Muscle of arm (tissue), 1 donor: ENCODE measurements at regions not wholly inside any gene's neighbourhood (a gene's known extent, or its start where the extent isn't known, plus 50 kb on each side); places are given as distances from the start of the nearest gene placed in this dataset.

Experiments used
- DNase-seq: peaks from one replicate; pipeline ENCODE4 v3.0.0-alpha.2; 2013

DNA sequence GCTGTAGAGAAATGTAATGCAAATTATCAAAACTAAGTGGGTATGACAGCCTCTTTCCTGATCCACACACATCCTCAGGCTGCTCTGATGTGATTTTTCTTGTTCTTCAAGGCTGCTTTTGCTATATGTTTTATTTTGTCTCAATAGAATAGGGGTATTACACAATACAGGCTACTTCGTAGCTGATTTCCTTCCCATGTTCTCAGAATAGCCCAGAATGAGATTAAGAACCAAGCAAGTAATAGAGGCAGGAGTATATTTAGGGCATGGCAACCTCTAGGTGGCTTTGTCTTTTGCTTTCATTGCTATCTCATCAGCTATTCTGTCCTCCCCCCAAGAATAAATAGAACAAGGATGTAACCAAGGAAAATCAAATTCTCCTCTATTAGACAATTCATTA, 241.8 kb downstream of the ALDH8A1 start:
- no peak for DNase-seq

DNA sequence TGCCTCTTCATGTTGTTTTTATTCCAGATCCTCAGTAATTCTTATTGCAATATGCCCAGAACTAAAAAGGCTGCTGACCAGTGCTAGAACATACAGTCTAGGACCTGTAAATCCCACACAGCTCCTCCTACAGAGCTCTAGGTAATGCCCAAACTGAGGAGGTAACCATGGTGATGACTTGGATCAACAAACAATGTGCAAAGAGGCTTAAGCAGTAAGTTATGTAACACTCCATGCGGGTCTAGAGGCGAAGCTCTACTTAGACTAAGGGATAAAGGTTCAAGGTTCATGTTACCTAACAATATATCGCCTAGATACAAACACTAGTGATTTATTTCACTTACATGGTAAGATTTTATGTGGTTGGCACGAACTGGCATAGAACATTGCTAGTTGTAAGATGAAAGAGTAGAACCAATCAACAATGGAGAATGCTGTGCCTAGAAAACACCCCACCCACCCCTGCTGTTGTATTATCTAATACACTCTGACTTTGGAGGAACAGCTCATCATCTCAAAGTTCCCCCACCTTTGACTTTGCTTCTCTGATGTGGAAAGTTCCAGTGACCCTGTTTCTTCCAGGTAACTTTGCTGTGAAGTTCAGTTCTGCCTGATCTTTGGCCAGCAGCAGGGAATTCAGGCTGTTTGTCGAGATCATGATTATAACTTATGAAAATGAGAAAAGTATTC, 242.4 kb downstream of the ALDH8A1 start:
- no peak for DNase-seq

- no peak for DNase-seq
Measured at GRCh38 chr6:134706806-134707205, 243.1 kb downstream of the ALDH8A1 start.

GRCh38 chr6:134706153-134706552, 243.7 kb downstream of the ALDH8A1 start:
- DNase-seq = no peak

- DNase-seq = no peak
Measured at GRCh38 chr6:134703206-134703605, 246.7 kb downstream of the ALDH8A1 start.

GRCh38 chr6:134702279-134702678, 247.6 kb downstream of the ALDH8A1 start:
- DNase-seq = no peak

GRCh38 chr6:134701301-134701700, 248.6 kb downstream of the ALDH8A1 start:
- DNase-seq = no peak

- no peak for DNase-seq
Measured at GRCh38 chr6:134698228-134698627, 251.7 kb downstream of the ALDH8A1 start.

GRCh38 chr6:134692008-134692407, 257.9 kb downstream of the ALDH8A1 start:
- DNase-seq = no peak

DNA sequence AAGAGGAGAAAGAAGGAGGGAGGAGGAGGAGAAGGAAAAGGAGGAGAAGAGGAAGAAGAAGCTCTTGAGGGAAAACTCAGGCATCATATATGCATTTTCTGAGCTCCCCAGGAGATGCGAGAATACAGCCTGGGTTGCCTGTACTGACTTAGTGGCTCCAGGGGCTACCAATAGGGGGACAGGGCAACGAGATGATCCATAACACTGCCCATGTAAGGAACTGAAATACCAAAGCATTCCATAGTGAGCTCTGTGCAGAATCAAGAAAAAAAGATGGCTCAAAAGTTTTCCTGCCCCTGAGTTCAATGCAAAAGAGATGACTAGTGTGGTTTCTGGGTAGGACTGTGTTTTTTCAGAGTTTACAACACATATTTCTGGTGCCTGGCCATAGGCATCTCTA, 258.7 kb downstream of the ALDH8A1 start:
- no peak for DNase-seq

GRCh38 chr6:134690048-134690447, 259.9 kb downstream of the ALDH8A1 start:
- DNase-seq = no peak

DNA sequence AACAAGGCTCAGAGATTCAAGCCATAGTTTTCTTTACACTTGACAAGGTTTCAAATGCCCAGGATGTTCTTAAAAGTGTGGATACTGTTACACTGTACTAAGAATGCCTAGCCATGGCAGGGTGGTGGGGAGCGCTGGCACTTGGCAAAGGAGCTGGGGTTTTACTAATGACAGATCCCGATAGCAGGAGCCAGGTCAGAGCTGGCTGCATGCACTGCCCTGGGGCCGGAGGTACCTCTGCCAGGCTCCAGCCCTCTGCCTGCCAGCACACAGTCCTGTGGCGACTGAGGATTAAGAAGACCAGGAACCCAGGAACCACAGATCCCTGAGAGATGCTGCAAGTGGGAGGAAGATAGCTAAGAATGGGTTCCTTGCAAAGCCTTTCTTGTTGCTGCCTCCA, 260.3 kb downstream of the ALDH8A1 start:
- no peak for DNase-seq

DNA sequence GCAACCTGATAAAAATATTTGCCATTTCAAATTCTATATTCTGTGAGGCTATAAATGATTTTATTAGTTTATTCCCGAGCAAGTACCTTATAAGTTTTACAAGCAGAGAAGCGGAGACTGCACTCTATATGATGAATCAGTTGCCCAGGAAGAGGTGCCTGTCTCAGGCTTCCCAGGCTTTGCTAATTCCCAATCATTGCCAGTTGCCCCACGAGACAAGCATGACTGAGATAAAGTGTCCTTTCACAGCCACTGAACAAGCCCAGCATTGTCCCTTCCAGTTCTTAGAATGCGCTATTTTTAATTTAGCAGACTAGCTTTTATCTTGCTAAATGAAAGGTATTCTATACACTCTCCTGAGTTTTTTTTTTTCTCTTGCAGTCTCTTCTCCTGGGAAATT, 260.7 kb downstream of the ALDH8A1 start:
- DNase-seq = no peak

DNA sequence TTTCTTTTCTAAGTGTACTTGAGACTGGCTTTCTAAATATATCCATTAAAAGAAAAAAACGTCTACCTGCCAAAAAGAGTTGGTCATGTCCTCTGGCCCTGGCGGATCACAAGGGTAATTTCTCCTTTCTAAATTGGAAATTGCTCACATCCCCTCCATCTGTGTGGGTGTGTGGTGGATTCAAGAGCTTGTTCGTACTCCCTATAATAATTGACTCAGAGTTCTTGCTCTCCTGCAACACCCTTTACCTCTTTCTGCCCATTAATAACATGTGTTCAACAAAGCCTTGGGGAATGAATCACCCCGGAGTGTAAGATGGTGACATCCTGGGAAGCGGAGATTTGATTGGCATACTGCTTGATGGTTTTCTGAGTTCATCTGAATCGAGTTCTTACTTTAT, 263.8 kb downstream of the ALDH8A1 start:
- no peak for DNase-seq

- DNase-seq = no peak
Measured at GRCh38 chr6:134684423-134684795, 265.5 kb downstream of the ALDH8A1 start.

DNA sequence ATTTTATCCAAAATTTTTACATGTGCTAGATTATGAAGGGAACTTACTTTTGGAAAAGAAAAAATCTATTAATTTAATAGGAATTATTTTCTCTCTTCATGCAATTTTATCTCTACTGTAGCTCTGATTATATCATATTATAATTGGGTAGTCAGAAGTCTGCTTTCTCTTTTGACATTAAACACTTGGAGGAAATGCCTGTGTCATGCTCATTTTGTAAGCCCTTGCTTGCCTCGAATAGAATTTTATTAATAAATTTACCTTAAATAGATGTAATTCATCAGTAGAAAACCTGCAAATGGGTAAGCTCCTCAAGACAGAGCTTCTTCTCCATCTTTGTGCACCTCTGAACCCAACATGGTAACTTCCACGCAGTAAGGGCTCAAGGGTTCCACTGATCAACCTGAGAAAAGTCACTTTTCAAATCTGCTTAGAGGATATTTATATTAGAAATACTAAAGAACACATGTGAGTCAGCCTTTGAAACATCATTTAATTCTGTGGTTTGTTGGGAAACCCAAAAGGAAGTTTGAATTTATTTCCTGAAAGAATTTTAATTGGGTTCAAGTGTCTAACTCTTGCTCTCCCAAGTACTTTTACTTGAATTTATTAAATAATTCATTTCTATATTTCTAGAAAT, 266.0 kb downstream of the ALDH8A1 start:
- no peak for DNase-seq

DNA sequence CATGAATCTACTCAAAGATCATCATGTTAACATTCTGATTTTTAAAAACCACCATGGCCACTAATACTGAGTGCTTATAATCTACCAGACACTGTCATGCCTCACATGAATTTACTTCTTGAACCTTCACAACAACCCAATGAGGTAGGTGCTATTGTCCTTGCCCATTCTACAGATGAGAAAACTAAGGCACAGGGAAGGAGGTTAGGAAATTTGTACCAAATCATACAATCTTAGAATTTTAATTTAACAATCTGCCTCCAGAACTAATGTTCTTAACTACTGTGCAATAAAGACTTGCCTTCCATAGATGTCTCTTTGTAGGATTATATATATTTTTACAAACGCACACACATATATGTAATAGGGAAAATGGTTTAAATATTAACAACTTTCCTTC, 269.5 kb downstream of the ALDH8A1 start:
- no peak for DNase-seq

GRCh38 chr6:134680021-134680420, 269.9 kb downstream of the ALDH8A1 start:
- no peak for DNase-seq

DNA sequence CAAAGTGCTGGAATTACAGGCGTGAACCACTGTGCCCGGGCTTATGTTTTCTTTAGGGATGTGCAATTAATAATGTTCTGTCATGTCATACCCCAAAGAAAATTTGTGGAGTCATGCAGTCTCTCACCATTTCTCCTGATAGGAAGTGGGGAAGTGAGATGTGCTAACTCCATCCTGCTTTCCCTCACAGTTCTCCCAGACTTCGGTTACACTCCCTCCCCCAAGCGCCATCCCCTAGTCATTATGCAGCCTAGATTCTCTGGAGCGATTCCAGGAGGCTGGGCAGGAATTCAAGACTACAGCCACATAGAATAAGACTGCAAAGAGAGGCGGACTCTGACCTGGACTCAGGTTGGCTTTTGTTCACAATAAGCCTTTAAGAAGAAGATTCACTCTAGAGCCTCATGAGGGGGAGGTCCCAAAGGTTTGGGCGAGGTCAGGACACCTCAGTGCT, 271.4 kb downstream of the ALDH8A1 start:
- DNase-seq = peak; percentile 39

GRCh38 chr6:134676307-134677281, 273.3 kb downstream of the ALDH8A1 start:
- no peak for DNase-seq

GRCh38 chr6:134675110-134676054, 274.5 kb downstream of the ALDH8A1 start:
- no peak for DNase-seq
